ENCODE measurements at regions not wholly inside any gene's neighbourhood (a gene's known extent, or its start where the extent isn't known, plus 50 kb on each side); places are given as distances from the start of the nearest gene placed in this dataset.

DNA sequence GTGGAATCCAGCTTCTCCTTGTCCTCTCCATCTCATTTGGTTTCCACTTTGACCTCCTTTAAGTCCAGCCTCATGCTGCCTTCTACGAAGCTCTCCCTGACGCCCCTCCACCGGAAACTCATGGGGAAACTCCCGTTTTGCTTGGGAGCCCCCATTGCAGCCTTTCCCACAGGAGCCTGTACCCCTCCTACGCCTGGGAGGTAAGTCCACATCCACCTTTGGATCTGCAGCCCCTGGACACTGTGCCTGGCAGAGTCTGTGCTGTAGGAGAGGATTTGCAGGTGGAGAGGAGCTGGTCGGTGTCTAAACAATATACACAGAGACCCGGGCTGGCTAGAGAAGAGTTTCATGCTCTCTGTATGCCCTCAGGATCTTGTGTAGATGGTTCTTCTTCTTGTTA lies 296.1 kb downstream of the GLRX3 start:
- TF ChIP-seq, protein P1, sequence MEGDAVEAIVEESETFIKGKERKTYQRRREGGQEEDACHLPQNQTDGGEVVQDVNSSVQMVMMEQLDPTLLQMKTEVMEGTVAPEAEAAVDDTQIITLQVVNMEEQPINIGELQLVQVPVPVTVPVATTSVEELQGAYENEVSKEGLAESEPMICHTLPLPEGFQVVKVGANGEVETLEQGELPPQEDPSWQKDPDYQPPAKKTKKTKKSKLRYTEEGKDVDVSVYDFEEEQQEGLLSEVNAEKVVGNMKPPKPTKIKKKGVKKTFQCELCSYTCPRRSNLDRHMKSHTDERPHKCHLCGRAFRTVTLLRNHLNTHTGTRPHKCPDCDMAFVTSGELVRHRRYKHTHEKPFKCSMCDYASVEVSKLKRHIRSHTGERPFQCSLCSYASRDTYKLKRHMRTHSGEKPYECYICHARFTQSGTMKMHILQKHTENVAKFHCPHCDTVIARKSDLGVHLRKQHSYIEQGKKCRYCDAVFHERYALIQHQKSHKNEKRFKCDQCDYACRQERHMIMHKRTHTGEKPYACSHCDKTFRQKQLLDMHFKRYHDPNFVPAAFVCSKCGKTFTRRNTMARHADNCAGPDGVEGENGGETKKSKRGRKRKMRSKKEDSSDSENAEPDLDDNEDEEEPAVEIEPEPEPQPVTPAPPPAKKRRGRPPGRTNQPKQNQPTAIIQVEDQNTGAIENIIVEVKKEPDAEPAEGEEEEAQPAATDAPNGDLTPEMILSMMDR (conservative IDR thresholded peaks at IDR 0.05): no peak
- TF ChIP-seq ZFX (IDR thresholded peaks at IDR 0.05): no peak
